Prostate gland (tissue), 2 donors: ENCODE measurements at regions not wholly inside any gene's neighbourhood (a gene's known extent, or its start where the extent isn't known, plus 50 kb on each side); places are given as distances from the start of the nearest gene placed in this dataset.

Experiments used
- CTCF ChIP-seq, 4 experiments: fragments of 200-600 bp in 2 of 4; fragments of 450-650 bp in 2 of 4; sonication (generic) in 2 of 4; IDR thresholded peaks; 1 replicate in 3 of 4; 2 replicates in 1 of 4; pipeline ENCODE4 v1.5.1; 2016 to 2019; ENCODE audit warnings: antibody characterized with exemption in 4 of 4, mild to moderate bottlenecking in 2 of 4, moderate library complexity in 2 of 4
- POLR2A ChIP-seq: fragments of 450-650 bp; IDR thresholded peaks from one replicate; pipeline ENCODE4 v1.6.1; 2016; ENCODE audit warnings: antibody characterized with exemption, mild to moderate bottlenecking

GRCh38 chr1:221227872-221228337 is 348.7 kb downstream of the HLX start:
- no peak for TF ChIP-seq CTCF (IDR thresholded peaks at IDR 0.05)
- no peak for TF ChIP-seq POLR2A
